Activated T-helper 1 cell treated with Interleukin-2 at 50 U/mL for 16 hours (primary cell): ENCODE measurements at regions not wholly inside any gene's neighbourhood (a gene's known extent, or its start where the extent isn't known, plus 50 kb on each side); places are given as distances from the start of the nearest gene placed in this dataset.
"Not testable (repeated sequence)": the region's sequence is repeated elsewhere in the genome, so short reads cannot be mapped to it uniquely, and the experiment has no call there.

Experiments used
- DNase-seq: peaks from one replicate; pipeline ENCODE4 v3.0.0-alpha.2; 2020; ENCODE audit warnings: low read depth

DNA sequence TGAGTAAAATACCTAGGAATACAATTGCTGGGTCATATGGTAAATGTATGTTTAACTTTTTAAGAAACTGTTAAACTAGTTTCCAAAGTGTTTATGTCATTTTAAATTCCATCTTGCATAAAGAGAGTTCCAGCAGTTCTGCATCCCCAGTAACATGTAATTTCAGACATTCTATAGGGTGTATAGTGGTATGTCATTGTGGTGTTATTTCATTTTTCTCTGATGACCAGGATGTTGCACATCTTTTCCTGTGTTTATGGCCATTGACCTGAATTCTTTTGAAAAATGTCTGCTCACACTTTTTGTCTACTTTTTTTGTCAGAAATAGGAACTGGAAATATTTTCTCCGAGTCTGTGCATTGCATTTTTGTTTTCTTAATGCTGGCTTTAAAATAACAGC, 128.9 kb downstream of the TMEM200A start:
- DNase-seq, result no peak

- DNase-seq, result no peak
Measured at GRCh38 chr6:130500693-130501092, 134.9 kb downstream of the TMEM200A start.

DNA sequence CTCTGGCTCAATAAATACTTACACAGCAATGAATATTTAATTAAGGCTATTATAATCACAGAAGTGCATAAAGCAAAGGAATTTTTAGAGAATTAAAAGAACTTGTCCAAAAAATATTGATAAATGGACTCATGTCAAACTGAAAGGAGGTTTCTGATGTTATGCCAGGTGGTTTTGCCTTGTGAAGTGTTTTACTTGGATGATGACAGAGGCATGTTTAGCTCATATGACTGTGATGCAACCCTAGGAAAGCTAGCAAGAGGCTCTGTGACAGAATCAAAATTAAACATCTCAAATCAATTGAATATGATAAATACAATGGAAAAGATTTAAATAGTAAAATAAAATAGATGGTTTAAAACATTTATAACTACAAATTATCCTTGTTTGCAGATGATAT, 137.3 kb downstream of the TMEM200A start:
- no peak for DNase-seq

DNA sequence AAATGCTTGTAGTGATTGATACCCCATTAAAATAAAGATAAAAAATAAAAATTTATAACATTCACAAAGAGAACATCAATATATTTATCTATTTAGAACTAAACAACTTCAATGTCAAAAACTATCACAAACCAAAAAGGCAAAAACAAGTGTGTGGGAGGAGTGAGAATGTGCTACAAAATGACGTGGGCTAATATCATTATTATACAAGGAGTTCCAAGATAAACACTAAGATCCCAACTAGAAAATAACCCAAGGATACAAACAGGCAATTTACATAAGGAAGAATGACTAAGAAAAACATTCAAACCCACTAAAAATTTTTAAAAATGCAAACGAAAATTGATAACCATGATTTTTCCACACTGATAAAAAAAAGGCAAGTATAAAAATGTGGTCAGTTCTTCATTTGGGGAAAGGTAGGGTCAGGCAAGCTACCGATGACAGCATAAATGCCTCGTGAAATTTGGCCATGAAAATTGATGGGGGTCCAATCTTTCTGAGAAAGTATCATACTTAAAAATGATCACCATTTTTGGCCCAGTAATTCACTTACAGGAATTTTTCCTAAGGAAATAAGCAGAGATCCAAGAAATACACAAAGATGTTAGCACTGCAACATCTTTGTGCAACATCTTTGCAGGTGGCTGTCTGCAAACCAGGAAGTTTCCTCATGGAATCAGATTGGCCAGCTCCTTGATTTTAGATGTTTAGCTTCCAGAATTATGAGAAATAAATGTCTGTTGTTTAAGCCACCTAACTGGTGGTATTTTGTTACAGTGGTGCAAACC, 140.2 kb downstream of the TMEM200A start:
- DNase-seq, result no peak

- DNase-seq, result not testable (repeated sequence)
Measured at GRCh38 chr6:130507005-130507665, 141.3 kb downstream of the TMEM200A start.

DNA sequence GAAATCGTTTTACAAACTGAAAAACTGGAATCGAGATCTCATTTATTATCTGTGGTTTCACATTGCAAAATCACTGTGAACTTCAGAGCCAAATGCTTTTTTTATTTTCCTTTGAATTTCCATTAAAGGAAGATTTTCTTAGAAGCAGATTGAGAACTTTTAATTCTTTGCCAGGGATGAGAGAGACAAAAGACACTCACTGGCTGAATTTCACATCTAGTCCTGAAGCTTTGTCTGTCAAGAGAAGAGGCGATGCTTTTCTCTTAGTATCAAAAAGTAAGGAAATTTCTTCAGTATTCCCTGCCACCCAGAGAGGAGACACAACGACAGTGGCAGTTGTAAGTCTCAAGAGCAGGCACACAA, 141.8 kb downstream of the TMEM200A start:
- DNase-seq, result no peak

DNA sequence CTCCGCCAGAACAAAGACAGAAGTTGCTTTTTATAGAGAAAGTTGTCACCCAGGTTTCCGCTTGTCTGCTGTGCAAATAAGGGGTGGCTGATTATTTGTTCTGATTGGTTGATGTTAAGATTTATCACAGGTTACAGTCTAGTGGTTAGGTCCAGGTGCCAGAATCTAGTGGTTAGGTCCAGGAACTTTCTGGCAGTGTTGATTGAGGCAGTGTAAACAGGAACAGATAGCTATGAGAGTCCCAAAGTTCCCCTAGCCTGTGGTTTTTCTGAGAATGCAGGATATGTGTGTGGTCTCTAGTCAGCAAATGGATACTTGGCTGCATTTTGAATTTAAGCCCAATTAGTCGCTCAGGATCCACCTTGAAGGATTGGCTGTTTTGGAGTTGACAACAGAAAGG, 148.0 kb downstream of the TMEM200A start:
- DNase-seq, result peak; percentile 31

DNA sequence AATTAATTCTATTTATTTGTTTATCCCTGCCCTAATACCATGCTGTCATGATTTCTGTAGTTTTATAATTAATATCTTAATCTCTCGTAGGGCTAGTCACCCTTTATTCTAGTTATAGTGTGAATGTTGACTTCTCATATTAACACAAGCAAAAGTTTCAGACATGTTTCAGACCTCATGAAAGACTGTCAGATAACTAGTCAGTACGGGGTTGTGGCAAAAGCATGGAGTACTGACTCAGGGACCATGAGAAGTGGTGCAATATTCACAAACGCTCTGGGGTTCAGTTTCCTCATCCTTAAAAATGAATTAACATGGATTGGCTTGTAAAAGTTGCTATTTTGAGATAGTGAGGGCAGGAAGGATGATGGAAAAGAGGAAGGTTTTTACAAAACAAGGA, 148.9 kb downstream of the TMEM200A start:
- no peak for DNase-seq

- DNase-seq, result no peak
Measured at GRCh38 chr6:130515306-130515705, 149.5 kb downstream of the TMEM200A start.

DNA sequence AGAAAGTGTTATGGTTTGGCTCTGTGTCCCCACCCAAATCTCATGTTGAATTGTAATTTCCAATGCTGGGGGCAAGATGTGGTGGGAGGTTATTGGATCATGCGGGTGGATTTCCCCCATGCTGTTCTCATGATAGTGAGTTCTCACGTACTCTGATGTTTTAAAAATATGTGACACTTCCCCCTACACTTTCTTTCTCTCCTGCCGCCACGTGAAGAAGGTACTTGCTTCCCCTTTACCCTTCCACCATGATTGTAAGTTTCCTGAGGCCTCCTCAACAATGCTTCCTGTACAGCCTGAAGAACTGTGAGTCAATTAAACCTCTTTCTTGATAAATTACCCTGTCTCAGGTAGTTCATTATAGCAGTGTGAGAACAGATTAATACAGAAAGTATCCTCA, 150.8 kb downstream of the TMEM200A start:
- DNase-seq, result no peak

DNA sequence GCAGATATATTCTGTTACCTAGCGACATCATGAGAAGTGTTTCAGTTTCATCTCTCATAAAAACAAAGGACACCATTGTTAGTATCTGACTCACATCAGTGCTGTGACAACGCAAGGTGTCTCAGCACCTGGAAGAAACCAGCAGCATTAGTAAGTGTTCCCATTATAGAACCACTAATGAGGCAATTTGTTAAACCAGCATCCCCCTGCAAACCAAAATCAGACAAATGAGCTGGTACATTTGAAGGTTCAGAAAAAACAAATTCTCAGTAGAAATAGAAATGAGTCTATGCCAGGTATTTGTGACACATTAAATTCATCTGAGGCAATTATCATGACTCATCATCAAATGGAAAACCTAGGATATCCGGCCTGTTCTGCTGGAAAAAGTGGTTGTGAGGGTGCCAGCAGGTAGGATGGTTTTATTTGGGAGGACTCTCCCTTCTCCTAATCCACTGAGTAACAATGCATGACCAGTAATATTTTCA, 151.7 kb downstream of the TMEM200A start:
- DNase-seq, result no peak

GRCh38 chr6:130518588-130518987, 152.8 kb downstream of the TMEM200A start:
- DNase-seq, result no peak

- no peak for DNase-seq
Measured at GRCh38 chr6:130520221-130520620, 154.4 kb downstream of the TMEM200A start.

DNA sequence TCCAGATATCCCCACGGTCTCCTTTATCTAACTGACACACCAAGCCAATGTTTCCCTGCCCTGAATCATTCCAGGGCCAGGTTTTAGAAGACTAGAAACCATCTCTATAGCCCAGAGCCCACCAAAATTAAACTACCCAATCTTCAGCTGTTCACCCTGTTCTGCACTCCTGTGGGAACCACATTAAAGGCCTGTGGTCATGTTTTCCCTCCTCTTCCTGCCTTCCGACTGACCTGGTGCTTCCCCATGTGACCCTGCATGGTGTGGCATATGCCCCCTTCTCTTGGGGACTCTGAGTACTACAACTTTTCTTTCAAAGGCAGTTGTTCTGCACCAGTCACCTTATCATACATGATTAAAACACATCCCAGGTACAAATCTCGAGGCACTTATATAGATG, 155.0 kb downstream of the TMEM200A start:
- DNase-seq, result no peak

DNA sequence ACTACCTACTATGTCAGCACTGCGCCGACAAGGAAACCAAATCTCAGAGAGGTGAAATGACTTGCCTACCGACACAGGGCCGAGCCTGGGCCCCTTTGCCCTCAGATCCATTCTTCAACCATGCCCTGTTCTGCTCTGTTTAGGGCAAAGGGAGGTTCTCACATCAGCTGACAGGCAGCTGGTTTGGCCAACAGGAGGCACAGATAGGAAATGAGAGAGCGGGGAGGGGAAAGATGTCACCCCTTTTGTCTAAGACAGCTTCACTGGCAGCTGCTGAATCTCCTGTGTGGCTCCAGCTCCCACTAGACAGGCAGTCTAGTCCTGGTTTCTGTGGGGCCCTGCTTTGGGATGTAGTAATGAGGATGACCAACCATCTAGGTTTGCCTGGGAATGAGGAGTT, 158.7 kb downstream of the TMEM200A start:
- no peak for DNase-seq

DNA sequence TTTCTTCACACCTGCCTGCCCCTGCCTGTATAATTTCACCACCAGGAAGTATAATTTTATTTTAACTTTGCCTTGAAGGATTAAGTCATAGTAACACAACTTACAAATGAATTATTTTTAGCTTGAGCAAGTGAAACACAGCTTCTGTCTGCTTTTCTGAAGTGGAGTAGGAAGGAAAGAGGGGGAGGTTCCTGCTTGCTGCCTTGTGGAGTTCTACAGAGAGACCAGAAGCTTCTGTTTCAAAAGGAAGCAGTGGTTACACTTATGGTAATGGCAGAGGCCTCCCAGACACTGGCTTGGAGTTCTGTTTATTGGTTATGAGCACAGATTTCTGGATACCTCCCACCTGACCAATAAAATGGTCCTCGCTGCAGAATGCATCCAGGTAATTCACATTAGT, 159.6 kb downstream of the TMEM200A start:
- no peak for DNase-seq

DNA sequence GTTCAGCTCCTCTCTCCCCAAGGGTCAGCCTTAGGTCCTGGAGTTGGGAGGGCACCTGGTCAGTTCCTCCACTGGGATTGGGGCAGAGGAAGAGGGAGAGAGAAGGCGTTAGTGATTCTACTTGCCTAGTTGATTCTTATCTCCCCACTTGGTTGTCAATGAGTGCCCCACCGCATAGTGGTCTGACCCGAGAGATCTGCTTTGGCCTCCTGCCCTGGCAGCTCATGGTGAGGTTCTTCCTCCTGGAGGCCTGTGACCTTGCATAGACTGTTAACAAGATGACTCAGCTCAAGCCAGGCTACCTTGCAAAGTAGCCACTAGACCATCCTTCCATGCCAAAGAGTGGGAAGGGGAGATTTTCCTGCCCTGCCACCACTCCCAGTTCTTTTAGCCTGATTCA, 160.6 kb downstream of the TMEM200A start:
- no peak for DNase-seq

DNA sequence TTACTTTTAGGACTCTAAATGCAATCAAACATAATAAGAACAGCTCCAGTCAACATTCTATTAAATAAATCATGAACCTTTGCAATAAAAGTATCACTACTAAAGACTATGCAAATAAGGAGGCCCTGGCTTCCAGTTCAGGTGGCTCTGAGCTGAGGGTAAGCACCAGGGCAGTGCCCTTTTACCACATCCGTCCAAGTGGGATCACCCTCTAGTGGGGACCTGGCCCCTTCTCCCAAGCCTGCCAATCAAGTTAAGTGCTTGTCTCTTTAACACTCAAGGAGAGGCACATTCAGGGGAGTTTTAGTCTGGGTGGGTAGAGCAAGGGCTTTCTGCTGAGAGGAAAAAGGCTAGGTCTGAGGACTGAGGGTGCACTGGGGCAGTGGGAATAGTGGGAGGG, 161.4 kb downstream of the TMEM200A start:
- DNase-seq, result no peak

- DNase-seq, result no peak
Measured at GRCh38 chr6:130529569-130530149, 163.8 kb downstream of the TMEM200A start.

DNA sequence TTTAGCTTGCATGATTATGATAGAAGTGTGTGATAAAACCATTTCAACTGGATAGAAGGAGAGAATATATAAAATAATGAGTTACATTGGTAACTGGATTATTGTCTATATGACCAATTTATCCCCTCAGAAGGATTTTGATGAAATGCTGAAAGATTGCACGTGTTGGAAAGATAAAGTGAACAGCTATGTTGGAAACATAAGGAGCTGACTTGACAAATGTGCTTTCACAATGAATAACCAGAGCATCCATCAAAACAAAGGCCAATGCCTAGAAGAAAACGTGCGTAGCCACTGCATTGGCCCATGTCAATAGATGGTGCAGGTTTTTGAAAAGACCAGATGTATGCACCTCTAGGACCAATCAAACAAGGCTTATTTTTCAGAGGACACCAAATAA, 168.8 kb downstream of the TMEM200A start:
- no peak for DNase-seq

DNA sequence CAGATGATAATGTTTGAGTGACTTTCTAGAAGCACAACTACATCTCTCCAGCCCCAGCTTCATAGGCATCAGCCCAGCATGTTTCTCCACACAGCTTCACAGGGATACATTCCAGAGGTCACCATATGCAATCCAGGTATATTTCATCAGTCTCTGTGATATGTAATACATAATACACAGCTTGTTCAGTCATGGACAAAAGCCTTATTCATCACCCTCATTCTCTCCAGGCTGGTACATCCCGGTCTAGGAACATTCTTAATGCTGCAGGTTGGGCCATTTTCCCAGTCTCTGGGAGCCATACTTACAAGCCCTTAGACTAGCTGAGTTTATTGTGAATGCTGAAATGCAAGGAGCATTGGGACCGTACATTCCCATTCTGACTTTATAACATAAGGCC, 169.4 kb downstream of the TMEM200A start:
- DNase-seq, result no peak

DNA sequence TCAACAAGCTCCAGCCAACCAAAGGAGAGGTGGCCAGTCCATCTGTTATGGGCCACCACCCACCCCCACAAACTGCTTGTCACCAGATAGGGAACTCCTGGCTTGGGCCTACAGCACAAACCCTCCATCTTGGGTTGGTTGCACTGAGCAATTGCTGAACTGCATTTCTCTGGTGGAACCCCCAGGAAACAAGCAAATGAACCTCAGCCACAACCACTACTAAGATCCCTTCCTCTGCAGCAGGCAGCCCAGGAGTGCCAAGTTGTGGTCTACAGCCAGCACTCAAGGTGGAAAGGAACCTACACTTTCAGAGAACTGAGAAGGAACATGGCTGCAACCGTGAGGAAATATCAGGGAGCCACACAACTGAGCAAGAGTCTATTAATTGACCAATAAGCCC, 171.6 kb downstream of the TMEM200A start:
- DNase-seq, result no peak

- DNase-seq, result no peak
Measured at GRCh38 chr6:130547723-130548122, 181.9 kb downstream of the TMEM200A start.
